A673 (cell line): ENCODE measurements at regions not wholly inside any gene's neighbourhood (a gene's known extent, or its start where the extent isn't known, plus 50 kb on each side); places are given as distances from the start of the nearest gene placed in this dataset.

Experiments used
- EZH2 ChIP-seq: fragments of 200-600 bp; sonication (generic); IDR thresholded peaks from 2 replicates; pipeline ENCODE4 v1.6.1; 2017; ENCODE audit warnings: borderline replicate concordance, low read depth, mild to moderate bottlenecking, mixed read lengths, antibody characterized with exemption, low read length; ENCODE audit not compliant: poor library complexity, severe bottlenecking
- TF ChIP-seq, protein P1 (sequence below): fragments of 300-800, 200-600 bp; sonication (generic); conservative IDR thresholded peaks from 2 replicates; pipeline ENCODE4 v1.5.1; 2017; ENCODE audit warnings: low read depth, mild to moderate bottlenecking, antibody characterized with exemption, low read length, moderate library complexity, mixed read lengths

DNA sequence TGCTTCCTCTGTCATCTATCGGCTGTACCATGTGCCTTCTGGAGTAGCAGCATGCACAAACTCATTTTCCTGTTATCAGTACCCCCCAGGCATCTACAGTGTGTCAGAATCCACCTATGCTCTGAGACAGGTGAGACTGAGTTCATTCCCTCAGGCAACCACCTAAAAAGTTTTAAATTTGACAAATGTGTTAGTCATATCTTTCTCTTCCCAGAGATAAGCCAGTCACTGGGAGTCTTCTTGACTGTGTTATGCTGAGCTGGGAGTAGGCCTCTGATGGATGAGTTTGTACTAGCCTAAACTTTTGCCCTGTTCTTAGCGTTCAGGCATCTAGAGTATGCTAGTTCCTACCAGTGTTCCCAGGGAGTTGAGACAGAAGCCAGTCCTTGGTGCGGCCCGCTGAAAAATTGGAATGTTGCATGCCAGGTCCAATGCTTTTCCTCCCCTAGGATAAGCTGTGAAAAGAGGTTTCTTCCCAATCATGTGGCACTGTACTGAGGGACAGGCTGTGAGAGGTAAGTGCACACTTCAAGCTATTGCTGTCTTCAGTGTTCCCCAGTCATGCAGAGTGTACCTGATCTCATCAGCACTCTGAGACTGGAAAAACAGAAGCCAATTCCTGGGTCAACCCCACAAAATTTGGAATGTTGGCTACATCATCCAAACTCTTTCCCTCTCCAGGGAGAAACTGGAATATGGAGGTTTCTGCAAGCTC, 1202.3 kb downstream of the NCAM2 start:
- TF ChIP-seq, protein P1, sequence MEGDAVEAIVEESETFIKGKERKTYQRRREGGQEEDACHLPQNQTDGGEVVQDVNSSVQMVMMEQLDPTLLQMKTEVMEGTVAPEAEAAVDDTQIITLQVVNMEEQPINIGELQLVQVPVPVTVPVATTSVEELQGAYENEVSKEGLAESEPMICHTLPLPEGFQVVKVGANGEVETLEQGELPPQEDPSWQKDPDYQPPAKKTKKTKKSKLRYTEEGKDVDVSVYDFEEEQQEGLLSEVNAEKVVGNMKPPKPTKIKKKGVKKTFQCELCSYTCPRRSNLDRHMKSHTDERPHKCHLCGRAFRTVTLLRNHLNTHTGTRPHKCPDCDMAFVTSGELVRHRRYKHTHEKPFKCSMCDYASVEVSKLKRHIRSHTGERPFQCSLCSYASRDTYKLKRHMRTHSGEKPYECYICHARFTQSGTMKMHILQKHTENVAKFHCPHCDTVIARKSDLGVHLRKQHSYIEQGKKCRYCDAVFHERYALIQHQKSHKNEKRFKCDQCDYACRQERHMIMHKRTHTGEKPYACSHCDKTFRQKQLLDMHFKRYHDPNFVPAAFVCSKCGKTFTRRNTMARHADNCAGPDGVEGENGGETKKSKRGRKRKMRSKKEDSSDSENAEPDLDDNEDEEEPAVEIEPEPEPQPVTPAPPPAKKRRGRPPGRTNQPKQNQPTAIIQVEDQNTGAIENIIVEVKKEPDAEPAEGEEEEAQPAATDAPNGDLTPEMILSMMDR: no peak
- TF ChIP-seq EZH2: no peak
